ENCODE measurements at regions not wholly inside any gene's neighbourhood (a gene's known extent, or its start where the extent isn't known, plus 50 kb on each side); places are given as distances from the start of the nearest gene placed in this dataset.

DNA sequence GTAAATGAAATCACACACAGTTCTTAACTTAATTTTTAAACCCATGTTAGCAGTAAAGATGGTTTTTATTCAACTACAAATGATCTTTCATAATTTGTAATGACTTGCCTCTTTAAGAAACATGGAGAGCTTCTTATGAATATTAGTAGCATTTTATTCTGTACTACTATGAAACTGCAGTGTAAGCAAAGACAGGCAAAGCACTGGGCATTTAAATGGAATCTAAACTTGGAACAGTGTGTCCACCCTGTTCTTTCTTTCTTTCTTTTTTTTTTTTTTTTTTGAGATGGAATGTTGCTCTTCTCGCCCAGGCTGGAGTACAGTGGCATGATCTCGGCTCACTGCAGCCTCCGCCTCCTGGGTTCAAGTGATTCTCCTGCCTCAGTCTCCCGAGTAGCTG is 740.4 kb upstream of the IGFBP3 start:
- intact Hi-C loops (cut with DNase I), result no loop called here
- DNase-seq (ENCODE audit: missing footprints) (no peak), ATAC-seq (no peak)

DNA sequence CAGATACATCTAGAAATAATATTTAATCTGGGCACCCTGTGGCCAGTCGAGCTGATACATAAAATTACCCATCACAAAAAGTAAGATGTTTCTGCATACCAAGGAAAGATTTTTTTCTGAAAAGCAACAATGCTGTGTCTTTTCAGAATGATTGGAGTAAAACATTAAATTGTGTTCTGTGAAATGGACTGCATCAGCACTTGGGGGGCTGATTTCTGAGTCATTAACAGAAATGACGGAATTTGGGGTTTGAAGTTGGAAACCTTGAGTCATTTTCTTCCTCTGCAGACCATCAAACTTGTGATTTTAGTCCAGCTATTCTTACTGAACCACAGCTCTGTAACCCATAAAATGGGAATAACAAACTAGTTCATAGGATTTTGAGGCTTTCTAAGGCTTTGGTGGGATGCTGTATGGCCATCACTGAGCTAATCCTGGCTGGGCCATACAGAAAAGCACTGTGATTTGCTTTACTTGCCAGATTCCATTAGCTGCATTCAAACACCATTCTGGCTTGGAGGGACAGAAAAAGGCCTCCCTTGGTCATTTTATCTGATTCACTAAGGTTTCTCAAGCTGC is 739.4 kb upstream of the IGFBP3 start:
- no peak for DNase-seq (ENCODE audit: missing footprints)
- ATAC-seq, result no peak
- intact Hi-C loops (cut with DNase I), result no loop called here

DNA sequence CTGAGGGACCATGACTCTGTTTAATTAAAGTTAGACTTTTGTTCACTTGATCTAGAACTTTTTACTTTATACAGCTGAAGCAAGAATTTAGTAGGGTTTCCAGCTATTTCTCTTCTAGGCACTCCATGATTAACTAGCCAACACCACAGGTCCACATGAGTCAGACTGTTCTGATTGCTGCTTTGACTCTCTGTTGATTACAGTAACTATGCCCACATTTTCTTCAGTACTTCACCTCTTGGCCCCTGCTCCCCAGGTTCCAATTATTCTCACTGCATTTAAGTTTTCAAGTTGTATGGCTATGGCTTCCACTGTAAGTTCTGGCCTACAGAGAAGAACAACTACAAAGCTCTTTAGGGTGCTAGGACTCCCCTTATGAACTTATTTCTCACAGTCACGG is 737.2 kb upstream of the IGFBP3 start:
- ATAC-seq (no peak), DNase-seq (ENCODE audit: missing footprints) (no peak)
- intact Hi-C loops (cut with DNase I), result no loop called here

DNA sequence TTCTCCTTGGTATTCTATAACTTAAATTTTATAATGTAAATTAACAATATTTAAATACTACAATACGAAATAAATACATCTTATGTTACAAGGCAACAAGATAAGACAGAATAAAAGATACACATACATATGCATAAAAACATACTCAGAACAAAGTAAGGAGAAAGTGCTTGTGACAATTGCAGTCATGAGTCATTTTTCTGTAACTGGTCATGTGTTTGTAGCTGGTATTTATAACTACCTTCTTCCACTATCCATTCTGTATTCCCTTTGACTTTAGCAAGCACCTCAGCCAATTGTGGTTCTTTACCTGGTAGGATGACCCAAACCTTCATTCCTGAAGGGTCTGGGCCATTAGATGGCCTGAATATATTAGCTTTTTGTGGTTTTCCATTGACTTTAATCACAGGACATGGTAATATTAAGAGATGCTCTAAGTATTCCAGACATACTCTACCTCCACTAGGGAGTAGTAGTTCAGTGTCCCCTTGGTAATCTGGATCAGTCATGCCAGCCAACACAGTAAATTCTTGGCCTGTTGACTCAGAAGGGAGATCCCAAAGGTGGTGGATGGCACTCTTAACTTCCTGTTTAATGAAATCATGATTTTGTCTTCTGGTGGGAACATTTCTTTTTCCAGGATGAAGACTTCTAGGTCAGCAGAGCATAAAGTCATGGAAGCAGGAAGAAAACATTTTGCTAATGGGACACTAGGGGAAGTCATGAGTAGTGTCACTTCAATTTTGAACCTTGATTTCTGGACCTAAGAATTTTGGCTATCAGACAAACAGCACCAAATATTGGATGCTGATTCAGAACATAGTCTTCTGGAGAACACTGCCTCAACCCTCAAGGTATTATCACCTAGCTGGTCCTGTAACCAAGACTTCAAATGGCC is 733.7 kb upstream of the IGFBP3 start:
- DNase-seq (ENCODE audit: missing footprints) (no peak), ATAC-seq (no peak)
- intact Hi-C loops (cut with DNase I), result no loop called here

DNA sequence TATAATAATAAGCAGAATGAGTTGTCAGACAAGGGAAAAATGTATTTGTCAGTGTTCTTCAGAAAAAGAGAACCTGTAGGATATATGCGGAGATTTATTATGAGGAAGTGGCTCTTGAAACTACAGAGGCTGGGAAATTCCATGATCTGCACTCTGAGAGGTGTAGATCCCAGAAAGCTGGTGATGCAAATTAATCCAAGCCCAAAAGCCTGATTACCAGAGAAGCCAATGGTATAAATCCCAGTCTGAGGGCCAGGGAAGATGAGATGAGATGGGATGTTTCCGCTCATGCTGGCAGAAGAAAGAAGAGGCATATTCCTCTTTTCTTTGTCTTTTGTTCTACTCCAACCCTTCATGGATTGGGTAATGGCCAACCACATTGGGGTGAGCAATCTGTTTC is 732.8 kb upstream of the IGFBP3 start:
- ATAC-seq, result no peak
- intact Hi-C loops (cut with DNase I), result no loop called here
- no peak for DNase-seq (ENCODE audit: missing footprints)

DNA sequence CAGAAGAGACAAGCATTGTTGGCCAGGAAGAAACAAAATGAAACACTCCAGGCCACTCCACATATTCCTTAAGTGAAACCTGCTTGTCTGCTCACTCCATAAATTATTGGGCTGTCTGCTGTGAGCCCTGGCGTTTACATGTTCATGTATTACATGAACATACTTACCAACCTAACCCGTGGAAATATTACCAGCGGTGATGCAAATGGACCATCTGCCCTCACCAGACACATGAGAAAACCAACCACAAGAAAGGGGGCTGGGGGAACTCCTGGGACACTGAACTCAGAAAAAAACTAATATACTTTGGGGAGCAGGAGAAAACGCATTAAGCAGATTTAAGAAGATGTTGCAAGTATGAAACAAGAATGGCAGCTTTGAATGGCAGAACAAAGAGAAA is 731.2 kb upstream of the IGFBP3 start:
- no peak for DNase-seq (ENCODE audit: missing footprints)
- ATAC-seq, result no peak
- intact Hi-C loops (cut with DNase I), result no loop called here

DNA sequence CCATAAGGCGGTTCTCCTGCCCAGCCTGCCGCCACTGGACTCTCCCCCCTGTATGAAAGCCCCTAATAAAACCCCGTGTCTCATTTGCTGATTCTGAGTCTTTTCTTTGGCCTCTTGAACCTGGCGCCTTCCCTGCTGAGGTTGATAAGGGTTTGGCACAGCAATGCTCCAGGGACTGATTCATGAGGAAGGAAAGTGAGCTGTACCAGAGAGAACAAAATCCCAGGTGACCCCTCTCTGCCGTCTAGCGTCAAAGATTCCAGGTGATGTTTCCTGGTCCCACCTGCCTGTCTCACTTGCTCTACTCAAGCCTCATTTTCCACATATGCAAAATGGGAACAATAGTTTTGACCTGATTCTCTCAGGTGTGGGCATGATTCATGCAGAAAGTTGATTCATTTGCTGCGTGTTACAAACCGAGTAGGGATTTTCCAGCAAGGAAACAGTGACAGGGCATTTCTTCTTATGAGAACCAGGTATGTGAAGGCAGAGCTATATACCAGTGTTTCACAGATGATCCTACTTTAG is 730.6 kb upstream of the IGFBP3 start:
- no peak for DNase-seq (ENCODE audit: missing footprints)
- no peak for ATAC-seq
- intact Hi-C loops (cut with DNase I), result no loop called here

DNA sequence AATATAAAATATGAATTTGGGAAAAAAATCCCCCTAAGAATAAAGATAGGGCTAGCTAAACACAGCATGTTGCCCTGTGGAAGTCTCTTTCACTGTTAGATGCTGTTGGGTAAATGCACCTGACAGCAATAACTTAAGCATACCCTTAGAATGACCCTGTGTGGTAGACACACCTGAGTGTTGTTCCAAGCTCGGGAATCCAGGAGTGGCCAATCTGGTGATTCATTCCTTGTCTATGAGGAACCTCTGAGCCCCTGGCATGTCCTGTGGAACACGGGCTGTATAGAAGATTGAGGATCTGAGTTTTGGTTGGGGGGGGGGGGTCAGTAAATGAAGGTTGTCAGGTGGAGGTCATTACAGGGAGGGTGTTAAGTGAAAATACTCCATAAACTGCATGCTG is 730.0 kb upstream of the IGFBP3 start:
- intact Hi-C loops (cut with DNase I), result no loop called here
- no peak for DNase-seq (ENCODE audit: missing footprints)
- ATAC-seq, result no peak

DNA sequence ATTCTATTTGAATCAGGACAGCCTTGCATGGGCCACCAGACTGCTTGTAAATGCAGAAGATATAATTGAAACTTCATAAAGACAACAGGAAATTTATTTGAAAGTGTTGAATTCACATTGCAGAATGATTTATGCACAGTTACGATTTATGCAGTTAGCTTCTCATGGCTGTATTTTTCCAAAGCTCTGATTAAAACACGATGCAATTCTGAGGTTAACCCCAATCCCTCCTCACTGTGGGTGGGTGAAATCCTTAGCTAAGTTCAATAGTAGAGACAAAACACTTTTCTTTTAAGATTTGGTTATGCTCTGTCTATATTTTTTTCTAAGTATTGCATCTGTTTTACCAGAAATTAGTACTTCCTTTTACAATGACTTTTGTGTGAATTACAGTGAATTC is 728.8 kb upstream of the IGFBP3 start:
- no peak for DNase-seq (ENCODE audit: missing footprints)
- no peak for ATAC-seq
- intact Hi-C loops (cut with DNase I), result no loop called here

DNA sequence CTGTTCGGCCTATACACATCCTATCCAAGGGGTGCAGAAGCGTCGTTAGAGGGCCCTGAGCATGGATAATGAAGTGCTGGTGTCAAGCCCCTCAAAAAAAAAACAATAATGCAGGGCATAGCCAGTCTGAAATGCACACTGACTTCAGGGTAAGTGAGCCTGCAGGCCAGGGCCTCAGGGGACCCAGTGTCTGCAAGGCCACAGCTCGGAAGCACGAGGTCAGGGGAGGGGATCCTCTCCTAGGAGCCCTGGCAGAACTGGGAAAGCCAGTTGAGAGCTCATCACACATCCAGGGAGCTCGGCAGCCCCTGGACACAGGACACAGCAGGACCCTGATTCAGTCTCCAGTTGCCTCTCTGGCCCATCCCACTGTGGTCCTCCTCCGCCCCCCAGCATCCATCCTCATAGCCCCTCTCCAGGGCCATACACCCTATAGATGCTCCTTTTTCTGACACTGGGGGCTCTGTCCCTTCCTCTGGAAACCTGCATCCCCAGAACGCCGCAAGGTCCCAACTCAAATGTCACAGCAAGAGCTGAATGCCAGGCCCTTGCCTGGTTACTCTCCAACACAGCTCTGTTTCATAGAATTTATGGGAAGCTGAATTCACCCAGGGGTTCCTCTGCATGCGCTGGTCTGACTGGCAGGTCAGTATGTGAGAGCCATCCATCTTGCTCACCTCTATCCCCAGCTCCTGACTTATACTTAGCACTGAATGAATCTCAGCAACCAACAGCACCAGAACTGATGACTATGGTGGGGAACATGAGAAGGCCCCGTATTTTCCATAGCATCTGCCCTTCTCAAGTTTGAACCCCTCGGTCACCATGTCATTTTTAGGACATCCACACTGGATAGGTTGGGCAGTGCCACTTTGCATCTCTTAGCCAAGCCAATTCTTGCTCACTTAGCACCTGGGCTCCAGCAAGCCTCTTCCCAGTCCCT is 717.0 kb upstream of the IGFBP3 start:
- no peak for ATAC-seq
- intact Hi-C loops (cut with DNase I), result no loop called here
- no peak for DNase-seq (ENCODE audit: missing footprints)

DNA sequence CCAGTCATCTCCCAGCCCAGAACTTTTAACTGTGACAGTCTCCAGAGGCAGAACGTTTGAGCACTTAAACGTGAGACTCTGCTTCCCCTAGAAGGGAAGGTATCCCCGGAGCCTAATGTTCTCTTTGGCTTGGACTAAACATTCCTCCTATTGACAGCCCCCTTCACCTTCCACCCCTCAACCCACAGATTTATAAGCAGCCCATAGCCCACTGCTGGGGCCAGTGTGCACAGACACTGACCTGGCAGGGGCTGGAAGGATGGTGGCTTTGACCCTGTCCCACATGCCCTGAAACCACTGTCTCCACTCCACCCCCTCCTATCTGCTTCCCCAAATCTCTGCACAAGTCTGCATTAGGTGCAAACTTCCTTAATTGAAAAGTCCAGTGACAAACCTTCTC is 715.0 kb upstream of the IGFBP3 start:
- DNase-seq (ENCODE audit: missing footprints) (no peak), ATAC-seq (no peak)

DNA sequence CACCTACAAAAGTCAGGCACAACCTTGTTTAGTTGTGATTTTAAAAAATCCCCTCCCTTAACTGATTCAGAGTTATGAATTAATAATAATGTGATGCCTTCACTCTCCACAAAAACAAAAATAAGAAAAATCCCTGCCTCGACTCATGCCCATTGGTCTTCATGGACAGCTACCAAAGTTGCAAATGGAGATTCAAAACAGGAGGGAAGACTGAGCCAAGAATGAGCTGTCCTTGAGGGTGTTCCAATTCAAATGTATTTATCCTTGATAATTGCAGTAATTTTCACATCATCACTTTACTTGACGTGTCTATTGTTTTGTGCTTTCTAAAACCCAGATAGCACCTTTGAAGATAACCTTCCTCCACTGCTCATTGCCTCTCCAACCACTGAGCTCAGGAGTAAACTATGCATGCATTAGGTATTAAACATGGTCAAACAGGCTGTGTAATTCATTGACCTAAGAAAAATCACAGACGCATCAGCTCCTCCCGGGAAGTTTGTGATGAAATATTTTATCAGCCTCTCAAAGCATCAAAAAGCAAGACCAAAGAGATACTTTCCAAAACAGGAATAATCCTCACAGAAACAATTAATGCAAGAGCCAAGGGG is 712.7 kb upstream of the IGFBP3 start:
- intact Hi-C loops (cut with DNase I), result no loop called here
- ATAC-seq (no peak), DNase-seq (ENCODE audit: missing footprints) (no peak)

More for the DNA sequence above, 715.0 kb upstream of the IGFBP3 start:
- intact Hi-C loops (cut with DNase I), result no loop called here

DNA sequence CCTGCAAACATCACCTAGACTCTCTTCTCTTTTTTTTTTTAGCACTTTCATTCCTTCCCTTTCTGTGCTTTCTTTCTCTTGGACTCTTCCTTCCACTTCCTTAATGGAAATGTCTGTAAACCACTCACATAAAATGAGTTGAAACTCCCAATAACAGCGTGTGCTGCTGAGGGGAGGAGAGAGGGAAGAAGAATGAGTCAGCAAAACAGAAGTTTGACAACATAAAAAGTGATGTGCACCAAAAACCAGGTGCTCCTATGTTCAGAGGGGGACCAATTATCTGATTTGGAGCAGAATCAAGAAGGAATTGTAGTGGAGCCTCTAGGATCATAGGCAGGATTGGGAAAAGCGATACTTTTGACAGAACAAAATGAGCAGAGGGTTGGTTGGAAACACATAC is 712.1 kb upstream of the IGFBP3 start:
- intact Hi-C loops (cut with DNase I), result no loop called here
- ATAC-seq (no peak), DNase-seq (ENCODE audit: missing footprints) (no peak)

DNA sequence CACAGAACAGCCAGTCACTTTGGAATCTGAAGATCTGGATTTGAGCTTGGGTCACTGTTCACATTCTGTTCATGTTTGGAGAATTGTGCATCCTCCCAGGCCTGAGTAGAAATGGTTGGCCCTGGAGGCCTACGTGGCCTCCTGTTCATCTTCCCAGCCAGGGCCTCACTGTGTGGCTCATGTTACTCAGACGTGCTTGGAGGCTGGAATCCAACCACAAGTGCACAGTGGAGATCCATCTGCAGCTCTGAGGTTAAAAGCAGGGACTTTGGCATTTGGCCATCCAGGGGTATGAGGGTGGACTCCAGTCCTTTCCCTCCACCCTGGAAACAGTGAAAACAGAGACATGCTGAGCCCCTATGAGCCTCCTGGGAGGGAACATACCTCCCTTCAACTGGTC is 709.0 kb upstream of the IGFBP3 start:
- no peak for ATAC-seq
- intact Hi-C loops (cut with DNase I), result no loop called here

DNA sequence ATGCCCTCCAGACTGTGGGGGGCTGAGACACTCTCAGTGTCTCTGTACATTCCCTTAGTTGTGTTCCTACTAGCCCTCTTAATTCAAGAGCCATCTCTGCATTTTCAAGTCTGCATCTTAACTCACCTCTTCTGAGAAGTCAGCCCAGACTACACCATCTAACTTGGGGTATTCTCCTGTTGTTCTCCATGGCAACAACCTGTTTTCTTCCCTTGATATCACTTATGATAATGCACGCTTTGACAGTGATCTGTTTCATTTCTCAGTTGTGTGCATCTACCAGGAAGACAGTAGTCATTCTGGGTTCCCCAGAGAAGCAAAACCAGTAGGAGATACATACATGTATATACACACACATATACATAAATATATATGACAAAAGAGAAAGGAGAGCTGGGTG is 707.3 kb upstream of the IGFBP3 start:
- no peak for DNase-seq (ENCODE audit: missing footprints)
- intact Hi-C loops (cut with DNase I), result no loop called here
- no peak for ATAC-seq

More for the DNA sequence above, 709.0 kb upstream of the IGFBP3 start:
- no peak for DNase-seq (ENCODE audit: missing footprints)

DNA sequence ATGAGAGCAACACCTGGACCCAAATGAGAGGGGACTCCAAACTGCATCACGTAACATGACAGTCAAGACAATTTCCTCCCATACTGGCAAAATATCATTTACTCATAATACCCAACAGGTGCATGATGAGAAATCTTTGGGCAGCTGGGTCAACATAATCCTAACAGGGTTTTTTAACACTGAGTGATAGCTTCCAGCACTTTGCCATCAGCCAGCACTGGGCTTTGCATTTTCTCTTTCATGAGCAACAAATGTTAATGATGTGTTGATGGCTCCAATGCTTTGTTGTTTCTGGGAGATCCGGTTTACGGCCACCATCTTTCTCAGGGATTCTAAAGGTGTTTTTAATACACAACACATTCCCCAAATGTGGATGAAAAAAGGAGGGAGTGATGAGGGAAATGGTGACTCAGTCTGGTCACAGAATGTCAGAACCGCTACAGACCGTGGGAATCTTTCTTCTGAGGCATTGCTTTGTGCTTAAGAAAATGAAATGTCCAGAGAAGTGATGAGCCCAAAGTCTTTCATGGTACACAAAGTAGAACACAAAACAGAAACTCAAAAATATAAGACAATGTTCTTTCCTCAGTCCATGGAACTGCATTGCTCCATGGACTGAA is 705.7 kb upstream of the IGFBP3 start:
- DNase-seq (ENCODE audit: missing footprints), result no peak
- no peak for ATAC-seq
- intact Hi-C loops (cut with DNase I), result no loop called here

DNA sequence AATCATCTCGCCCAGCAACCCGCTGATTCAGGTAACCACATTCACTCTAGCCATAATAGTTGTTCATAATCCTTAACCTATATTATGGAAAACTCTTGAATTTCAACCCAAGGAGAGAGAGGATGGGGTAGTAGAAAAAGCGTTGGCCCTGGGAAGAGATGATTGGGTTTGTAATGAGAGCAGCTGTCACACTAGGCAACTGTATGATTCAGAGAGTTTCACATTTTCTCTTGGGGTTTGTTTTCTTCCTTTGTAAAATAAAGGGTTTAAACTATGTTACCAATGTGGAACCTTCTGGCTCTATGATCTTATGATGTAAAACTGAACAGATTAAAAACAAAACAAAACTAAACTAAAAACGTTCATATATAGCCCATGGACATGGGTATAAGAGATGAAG is 705.2 kb upstream of the IGFBP3 start:
- DNase-seq (ENCODE audit: missing footprints) (no peak), ATAC-seq (no peak)
- intact Hi-C loops (cut with DNase I), result no loop called here

DNA sequence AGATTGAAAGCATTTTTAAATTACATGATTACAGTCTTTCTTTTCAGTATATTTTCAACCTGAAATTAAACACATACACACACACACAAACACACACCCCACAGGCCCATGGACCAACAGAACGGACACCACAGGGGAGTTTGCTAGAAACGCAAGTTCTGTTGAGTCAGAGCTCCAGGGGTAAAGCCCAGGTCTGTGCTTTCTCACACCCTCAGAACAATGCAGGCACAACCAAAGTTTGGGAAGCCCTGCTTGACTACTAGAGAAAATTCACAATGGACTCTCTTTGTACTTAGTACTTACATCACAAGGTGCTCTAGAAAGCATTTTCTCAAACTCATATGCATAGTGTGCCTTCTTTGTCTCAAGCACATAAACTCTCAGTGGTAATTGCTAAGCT is 704.0 kb upstream of the IGFBP3 start:
- intact Hi-C loops (cut with DNase I), result no loop called here
- no peak for ATAC-seq
- DNase-seq (ENCODE audit: missing footprints), result no peak

DNA sequence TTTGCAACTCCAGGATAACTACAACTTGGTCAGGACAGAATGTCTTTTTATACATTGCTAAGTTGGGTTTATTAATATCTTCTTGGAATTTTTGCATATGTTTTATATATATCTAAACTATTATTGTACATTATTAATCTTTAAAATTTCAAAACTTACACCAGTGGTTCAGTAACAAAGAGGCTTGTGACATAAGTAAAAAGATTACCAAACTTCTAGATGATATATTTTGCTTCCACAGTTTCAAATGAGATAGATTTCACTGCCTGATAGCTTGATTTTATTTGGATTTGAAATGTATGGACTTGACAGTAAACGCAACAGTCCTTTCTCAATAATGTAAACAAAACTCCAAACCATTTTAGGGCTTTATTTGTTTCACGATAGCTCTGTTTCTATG is 701.2 kb upstream of the IGFBP3 start:
- no peak for DNase-seq (ENCODE audit: missing footprints)

More for the DNA sequence above, 701.2 kb upstream of the IGFBP3 start:
- ATAC-seq, result no peak
- intact Hi-C loops (cut with DNase I), result no loop called here
